K562 (cell line): ENCODE measurements at regions not wholly inside any gene's neighbourhood (a gene's known extent, or its start where the extent isn't known, plus 50 kb on each side); places are given as distances from the start of the nearest gene placed in this dataset.

Source experiments
- L3MBTL2 ChIP-seq: fragments of 450-650 bp; IDR thresholded peaks from 2 replicates; pipeline ENCODE4 v1.6.1; 2016; ENCODE audit warnings: mild to moderate bottlenecking, moderate library complexity
- SPI1 ChIP-seq: IDR thresholded peaks from 2 replicates; pipeline ENCODE4 v1.6.1; 2011; ENCODE audit warnings: low read depth, low read length, control low read depth, borderline replicate concordance
- ZNF668 ChIP-seq: fragments of 250-450 bp; sonication (Bioruptor Pico); IDR thresholded peaks from 2 replicates; pipeline ENCODE4 v1.8.0; 2022; ENCODE audit warnings: mild to moderate bottlenecking, inconsistent platforms

DNA sequence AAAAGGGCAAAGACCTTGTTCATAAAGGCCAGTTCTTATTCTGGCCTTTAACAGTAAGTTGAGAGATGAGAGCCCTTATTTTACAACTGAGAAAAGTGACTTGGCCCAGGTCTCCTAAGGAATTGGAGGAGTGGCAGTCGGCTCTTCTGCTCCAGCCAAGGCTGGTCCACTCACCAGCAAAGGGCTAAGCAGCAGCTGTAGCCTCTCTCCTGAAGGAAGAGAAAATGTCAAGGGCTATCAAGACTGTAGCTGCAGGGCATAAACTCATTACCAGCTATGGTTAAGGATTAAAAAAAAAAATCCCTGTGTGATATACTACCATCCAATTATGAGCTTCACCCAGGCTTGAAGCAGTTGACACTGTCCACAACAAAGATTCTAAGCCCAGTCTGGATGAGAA is 138.6 kb upstream of the RAD23B start:
- TF ChIP-seq ZNF668, result no peak
- no peak for TF ChIP-seq L3MBTL2
- TF ChIP-seq SPI1, result no peak
